ENCODE measurements at regions not wholly inside any gene's neighbourhood (a gene's known extent, or its start where the extent isn't known, plus 50 kb on each side); places are given as distances from the start of the nearest gene placed in this dataset.
"Not testable (repeated sequence)": the region's sequence is repeated elsewhere in the genome, so short reads cannot be mapped to it uniquely, and the experiment has no call there.

DNA sequence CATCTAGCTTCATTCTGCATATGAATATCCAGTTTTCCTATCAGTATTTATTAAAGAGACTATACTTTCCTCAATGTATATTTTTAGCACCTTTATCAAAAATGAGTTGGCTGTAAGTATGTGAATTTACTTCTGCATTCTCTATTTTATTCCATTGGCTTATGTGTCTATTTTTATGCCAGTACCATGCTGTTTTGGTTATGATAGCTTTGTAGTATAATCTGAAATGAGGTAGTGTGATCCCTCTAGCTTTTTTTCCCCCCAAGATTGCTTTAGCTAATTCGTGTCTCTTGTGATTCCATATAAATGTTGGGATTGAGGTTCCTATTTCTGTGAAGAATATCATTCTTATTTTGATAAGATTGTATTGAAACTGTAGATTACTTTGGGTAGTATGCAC, 469.1 kb upstream of the MAP3K7 start:
- no peaks in the 10 kb centered on the region for H3K79me2 ChIP-seq (ENCODE audit: low read depth)
- no peak overlapping the region for H3K27ac ChIP-seq
- no peaks in the 10 kb centered on the region for H4K20me1 ChIP-seq (ENCODE audit: insufficient read depth)
- DNase-seq, result no peak
- ChIA-PET POLR2A (ENCODE audit: unreplicated experiment) (no interaction called here), CTCF (no interaction called here)
- H2AFZ ChIP-seq, result no peak overlapping the region
- TF ChIP-seq CTCF (conservative IDR thresholded peaks at IDR 0.05), result no peak
- H3K4me1 ChIP-seq (replicated peaks; ENCODE audit: insufficient read depth), result no peaks in the 10 kb centered on the region
- H3K9me2 ChIP-seq (ENCODE audit: insufficient read depth), result no peaks in the 10 kb centered on the region
- H3K4me3 ChIP-seq, result no peak overlapping the region
- intact Hi-C loops (cut with micrococcal nuclease; ENCODE audit: unreplicated experiment), result no loop called here
- no peaks in the 10 kb centered on the region for H3K27me3 ChIP-seq (ENCODE audit: insufficient read depth, low read depth)
- no peaks in the 10 kb centered on the region for H3K9me3 ChIP-seq (ENCODE audit: insufficient read depth, low read depth)
- H3K4me2 ChIP-seq, result no peak overlapping the region
- no peaks in the 10 kb centered on the region for H3F3A ChIP-seq (ENCODE audit: insufficient read depth, low read depth)
- no peaks in the 10 kb centered on the region for H3K36me3 ChIP-seq (ENCODE audit: low read depth)
- BruUV-seq (replicated peaks), result no TSS peak

- H3K27ac ChIP-seq; H3K27me3 ChIP-seq (ENCODE audit: insufficient read depth, low read depth); H3K4me1 ChIP-seq (replicated peaks; ENCODE audit: insufficient read depth); H3K4me2 ChIP-seq; H3K9me2 ChIP-seq (ENCODE audit: insufficient read depth); POLR2A ChIA-PET (ENCODE audit: unreplicated experiment); H3K79me2 ChIP-seq (ENCODE audit: low read depth); H3K4me3 ChIP-seq; H3F3A ChIP-seq (ENCODE audit: insufficient read depth, low read depth); H3K36me3 ChIP-seq (ENCODE audit: low read depth); H3K9me3 ChIP-seq (ENCODE audit: insufficient read depth, low read depth); BruUV-seq (replicated peaks); H2AFZ ChIP-seq; CTCF ChIA-PET; H4K20me1 ChIP-seq (ENCODE audit: insufficient read depth); intact Hi-C loops (cut with micrococcal nuclease; ENCODE audit: unreplicated experiment): not testable (repeated sequence)
- peak in 1 of 2 experiments; percentile 11 for DNase-seq
Measured at GRCh38 chr6:91052473-91053450, 465.9 kb upstream of the MAP3K7 start.

DNA sequence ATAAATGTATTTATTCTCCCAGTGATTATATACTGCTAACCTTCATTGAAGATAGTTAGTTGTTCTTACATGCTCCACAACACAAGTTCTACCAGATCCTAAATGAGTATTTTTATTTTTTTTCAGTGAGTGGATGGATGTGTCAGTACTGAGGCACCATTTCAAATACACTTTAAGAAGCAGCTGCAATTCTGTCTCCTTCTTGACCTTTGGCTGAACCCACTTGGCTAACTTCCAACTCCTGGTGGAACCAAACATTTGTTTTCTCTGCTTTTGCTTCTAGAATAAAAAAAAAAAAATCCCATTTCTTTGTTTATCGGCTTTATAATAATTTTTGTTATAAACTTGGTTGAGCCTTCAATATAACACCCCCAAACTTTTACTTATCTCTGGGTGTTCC, 458.3 kb upstream of the MAP3K7 start:
- Histone ChIP-seq H3K36me3 (ENCODE audit: low read depth) (no peaks in the 10 kb centered on the region), H4K20me1 (ENCODE audit: insufficient read depth) (no peaks in the 10 kb centered on the region), H3K9me3 (ENCODE audit: insufficient read depth, low read depth) (no peaks in the 10 kb centered on the region), H3K79me2 (ENCODE audit: low read depth) (no peaks in the 10 kb centered on the region), H3K27ac (no peak overlapping the region), H3K4me2 (no peak overlapping the region), H3K4me1 (replicated peaks; ENCODE audit: insufficient read depth) (no peaks in the 10 kb centered on the region), H2AFZ (no peak overlapping the region), H3K4me3 (no peak overlapping the region), H3F3A (ENCODE audit: insufficient read depth, low read depth) (no peaks in the 10 kb centered on the region), H3K9me2 (ENCODE audit: insufficient read depth) (no peaks in the 10 kb centered on the region), H3K27me3 (ENCODE audit: insufficient read depth, low read depth) (no peaks in the 10 kb centered on the region)
- no peak for TF ChIP-seq CTCF (conservative IDR thresholded peaks at IDR 0.05)
- no peak for TF ChIP-seq EZH2 (IDR thresholded peaks at IDR 0.05; ENCODE audit: low read depth)
- BruUV-seq (replicated peaks), result no TSS peak
- no peak for DNase-seq
- intact Hi-C loops (cut with micrococcal nuclease; ENCODE audit: unreplicated experiment), result no loop called here
- ChIA-PET CTCF (no interaction called here), POLR2A (ENCODE audit: unreplicated experiment) (no interaction called here)

DNA sequence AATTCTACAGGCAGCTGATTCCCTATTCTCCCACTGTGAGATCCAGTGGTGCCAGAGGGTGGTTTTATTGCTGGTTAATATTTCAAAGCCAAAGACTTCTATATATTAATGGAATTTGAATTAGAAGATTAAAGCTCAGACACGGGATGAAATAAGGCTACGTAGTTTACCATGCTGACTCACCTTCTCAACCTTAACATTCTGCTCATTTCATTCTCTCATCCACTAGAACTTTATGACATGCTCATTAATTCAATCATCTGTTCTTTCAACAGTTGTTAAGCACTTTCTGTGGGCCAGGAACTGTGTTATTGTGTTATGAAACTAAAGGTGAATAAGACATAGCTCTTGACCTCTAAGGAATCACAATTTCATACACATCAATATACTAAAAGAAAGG, 456.9 kb upstream of the MAP3K7 start:
- H3K9me3 ChIP-seq (ENCODE audit: insufficient read depth, low read depth), result no peaks in the 10 kb centered on the region
- intact Hi-C loops (cut with micrococcal nuclease; ENCODE audit: unreplicated experiment), result no loop called here
- no peaks in the 10 kb centered on the region for H3K27me3 ChIP-seq (ENCODE audit: insufficient read depth, low read depth)
- CTCF ChIA-PET, result no interaction called here
- H3F3A ChIP-seq (ENCODE audit: insufficient read depth, low read depth), result no peaks in the 10 kb centered on the region
- POLR2A ChIA-PET (ENCODE audit: unreplicated experiment), result no interaction called here
- H3K79me2 ChIP-seq (ENCODE audit: low read depth), result no peaks in the 10 kb centered on the region
- no peak overlapping the region for H3K27ac ChIP-seq
- no peaks in the 10 kb centered on the region for H3K9me2 ChIP-seq (ENCODE audit: insufficient read depth)
- no TSS peak for BruUV-seq (replicated peaks)
- no peaks in the 10 kb centered on the region for H3K36me3 ChIP-seq (ENCODE audit: low read depth)
- H3K4me3 ChIP-seq, result no peak overlapping the region
- H4K20me1 ChIP-seq (ENCODE audit: insufficient read depth), result no peaks in the 10 kb centered on the region
- no peaks in the 10 kb centered on the region for H3K4me1 ChIP-seq (replicated peaks; ENCODE audit: insufficient read depth)
- H3K4me2 ChIP-seq, result no peak overlapping the region
- no peak for TF ChIP-seq CTCF (conservative IDR thresholded peaks at IDR 0.05)
- no peak for TF ChIP-seq EZH2 (IDR thresholded peaks at IDR 0.05; ENCODE audit: low read depth)
- no peak for DNase-seq
- no peak overlapping the region for H2AFZ ChIP-seq
